Stimulated activated CD8-positive, alpha-beta memory T cell treated with anti-CD3 and anti-CD28 coated beads, Interleukin-15, amount 100 ng/mL, for 24 hours (primary cell): ENCODE measurements at regions not wholly inside any gene's neighbourhood (a gene's known extent, or its start where the extent isn't known, plus 50 kb on each side); places are given as distances from the start of the nearest gene placed in this dataset.
"Not testable (repeated sequence)": the region's sequence is repeated elsewhere in the genome, so short reads cannot be mapped to it uniquely, and the experiment has no call there.

Experiments used
- DNase-seq: peaks from one replicate; pipeline ENCODE4 v3.0.0-alpha.2; 2020; ENCODE audit warnings: low read depth

DNA sequence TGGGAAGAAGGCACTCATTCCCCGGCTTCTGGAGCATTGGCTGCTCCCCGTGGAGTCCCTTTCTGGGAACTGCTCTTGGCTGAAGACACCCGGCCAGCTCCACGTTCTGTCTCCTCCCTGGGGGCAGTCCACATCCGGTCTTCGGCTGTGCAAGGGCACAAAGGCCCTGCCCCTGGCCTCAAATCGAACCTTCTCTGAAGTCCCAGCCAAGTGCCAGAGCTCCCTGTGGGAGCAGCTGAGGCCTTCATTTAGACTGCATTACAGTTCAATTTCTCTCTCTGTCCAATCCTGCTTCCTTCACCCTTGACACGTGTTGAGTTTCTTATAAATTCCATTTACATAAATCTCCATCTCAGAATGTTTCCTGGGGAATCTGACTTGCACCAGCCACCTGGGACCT, 132.9 kb upstream of the POU3F1 start:
- DNase-seq = no peak

DNA sequence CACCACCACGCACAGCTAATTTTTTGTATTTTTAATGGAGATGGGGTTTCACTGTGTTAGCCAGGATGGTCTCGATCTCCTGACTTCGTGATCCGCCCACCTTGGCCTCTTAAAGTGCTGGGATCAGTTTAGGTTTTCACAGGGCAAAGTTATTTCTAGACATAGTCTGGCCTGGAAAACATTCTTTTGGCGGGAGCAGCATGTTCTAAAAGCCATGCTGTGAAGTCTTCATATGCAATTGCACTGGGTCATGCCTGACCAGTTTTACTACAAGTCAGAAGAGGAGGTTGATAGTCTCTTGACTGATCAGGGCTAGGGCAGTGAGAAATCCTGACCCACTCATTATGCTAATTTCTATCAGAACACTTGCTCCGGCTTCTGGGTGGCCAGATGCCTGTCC, 131.6 kb upstream of the POU3F1 start:
- DNase-seq = no peak

DNA sequence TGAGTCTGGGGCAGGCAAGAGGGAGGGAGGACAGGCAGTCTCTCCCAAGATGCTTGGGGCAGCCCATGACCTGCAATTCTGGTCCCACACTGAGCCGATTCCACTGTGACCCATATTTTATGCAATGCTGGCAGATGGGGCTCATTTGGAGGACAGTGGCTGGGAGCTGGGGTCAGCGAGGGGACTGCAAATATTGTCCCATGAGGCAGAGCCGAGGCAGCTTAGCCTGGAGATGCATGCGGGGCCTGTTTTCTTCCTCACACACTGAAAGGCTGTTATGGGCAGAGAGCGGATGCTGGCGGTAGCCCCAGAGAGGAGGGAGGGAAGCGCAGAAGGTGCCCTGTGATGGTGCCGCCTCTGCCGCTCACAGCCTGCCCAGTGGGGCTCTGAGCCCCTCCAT, 128.5 kb upstream of the POU3F1 start:
- no peak for DNase-seq

DNA sequence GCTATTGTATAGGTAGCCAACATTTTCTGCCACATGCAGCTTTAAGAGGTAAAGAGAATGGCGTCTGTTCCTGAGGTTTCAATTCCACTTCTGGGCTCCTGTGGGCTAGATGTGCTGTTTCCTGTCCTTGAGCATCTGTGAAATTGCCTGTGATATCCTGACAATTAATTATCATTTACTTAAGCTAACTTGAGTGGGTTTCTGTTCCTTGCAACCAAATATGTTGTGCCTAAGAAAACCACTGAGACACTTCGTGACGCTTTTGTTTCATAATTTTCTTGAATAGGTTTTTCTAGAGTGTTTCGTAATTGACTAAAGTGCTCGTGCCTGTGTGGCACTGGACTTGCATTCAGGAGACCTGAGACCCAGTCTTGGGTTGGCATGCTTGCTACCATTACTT, 127.3 kb upstream of the POU3F1 start:
- DNase-seq = no peak

DNA sequence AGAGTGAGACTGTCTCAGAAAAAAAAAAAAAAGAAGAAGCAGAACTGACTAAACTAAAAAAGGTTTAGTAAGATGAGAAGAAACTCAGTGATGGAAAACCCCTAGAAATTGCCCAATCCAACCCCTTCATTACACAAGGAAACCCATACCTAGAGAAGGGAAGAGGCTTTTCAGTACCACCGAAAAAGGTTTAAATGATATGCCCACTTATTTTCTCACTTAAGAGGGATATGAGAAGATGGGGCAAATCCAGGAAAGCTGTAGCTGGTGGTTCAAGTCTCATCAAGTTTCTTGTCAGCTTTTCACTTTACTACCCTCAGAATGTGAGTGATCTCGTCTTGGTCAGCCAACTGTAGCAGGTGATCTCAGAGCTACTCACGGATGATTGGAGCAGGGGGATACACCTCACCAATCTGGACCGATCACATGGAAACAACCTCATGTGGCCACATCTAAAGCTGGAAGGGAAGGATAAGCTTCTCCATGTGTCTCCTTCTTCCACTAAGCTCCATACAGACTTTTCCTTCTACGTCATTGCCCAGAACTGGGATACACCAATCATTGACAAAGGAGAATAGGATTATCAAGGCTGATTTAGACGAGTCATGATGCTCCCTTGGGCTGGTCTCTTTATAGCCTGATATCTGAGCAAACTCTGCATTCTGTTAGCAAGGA, 126.7 kb upstream of the POU3F1 start:
- DNase-seq = no peak

DNA sequence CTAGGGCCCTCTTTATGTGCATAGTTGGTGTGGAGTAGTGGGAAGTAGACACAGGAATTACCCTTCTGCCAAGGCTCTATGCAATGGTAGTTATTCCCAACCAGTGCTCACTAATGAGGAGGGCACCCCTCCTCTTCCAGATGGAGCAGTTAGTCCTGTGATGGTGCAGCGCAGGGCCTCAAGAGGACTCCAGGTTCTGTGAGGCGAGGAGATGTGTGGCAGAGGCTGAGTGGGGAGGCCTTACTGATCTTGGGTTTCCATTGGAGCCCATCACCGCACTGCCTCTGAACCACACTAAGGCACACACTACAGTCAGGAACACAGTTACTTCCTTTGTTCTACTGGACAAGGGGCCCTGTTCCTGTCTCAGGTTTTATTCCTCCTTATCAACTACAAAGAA, 122.5 kb upstream of the POU3F1 start:
- DNase-seq = no peak

DNA sequence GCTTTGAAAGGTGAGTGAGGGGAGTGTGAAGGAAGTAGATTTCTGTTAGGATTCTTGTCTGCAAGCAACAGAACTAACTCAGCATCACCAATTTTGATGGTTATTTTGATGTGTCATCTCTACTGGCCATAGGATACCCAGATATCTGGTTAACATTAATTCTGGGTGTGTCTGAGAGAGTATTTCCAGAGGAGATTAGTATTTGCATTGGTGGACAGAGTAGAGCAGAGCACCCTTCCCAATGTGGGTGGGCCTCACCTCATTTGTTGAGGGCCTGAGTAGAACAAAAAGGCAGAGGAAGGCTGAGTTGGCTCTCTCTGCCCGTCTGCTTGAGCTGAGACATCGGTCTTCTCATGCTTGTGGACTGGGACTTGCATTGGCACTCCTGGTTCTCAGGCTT, 121.8 kb upstream of the POU3F1 start:
- no peak for DNase-seq

DNA sequence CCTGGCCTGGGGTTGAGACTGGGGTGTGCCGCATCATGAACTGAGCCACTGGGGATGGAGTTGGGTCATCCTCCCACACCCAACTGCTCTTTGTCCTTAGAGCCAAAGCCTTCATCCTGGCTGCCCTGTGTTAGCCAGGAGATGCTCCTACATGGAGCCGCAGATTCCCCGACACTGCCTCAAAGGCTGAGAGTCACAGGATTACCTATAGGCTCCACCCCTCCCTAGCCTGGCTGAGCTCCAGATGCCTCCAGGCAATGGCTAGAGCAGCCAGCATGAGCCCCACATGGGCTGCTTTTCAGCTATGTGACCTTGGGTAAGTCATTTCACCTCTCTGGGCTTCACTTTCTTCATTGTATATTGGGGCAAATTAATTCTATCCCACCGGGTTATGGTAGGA, 119.9 kb upstream of the POU3F1 start:
- no peak for DNase-seq

DNA sequence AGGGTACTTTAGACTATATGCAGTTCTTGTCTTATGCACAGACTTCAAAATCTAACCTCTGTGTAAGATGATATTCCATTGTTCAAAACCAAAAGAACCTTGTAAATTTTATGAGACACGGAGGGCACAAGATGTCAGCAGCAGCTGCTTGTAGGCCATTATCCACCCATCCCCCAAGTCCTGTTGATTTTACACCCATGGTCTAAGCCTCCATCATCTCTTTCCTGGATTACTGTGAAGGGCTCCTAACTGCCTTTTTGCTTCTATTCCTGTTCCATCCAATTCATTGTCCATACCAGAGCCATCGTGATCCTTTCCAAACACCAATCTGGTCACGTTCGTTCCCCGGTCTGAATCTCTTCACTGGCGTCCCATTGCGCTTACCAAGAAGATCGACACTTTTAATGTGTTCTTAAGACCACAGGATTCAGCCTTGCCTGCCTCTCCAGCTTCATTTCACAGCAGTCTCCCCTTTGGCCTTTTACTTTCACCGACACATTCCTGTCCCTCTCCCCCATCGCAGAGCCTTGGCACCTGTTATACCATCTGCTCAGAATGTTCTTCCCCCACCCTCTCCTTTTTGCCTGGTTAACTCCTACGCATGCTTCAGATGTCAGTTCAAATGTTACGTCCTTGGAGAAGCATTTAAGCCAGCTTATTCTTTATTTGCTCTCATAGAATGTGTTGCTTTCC, 107.3 kb upstream of the POU3F1 start:
- DNase-seq = no peak

DNA sequence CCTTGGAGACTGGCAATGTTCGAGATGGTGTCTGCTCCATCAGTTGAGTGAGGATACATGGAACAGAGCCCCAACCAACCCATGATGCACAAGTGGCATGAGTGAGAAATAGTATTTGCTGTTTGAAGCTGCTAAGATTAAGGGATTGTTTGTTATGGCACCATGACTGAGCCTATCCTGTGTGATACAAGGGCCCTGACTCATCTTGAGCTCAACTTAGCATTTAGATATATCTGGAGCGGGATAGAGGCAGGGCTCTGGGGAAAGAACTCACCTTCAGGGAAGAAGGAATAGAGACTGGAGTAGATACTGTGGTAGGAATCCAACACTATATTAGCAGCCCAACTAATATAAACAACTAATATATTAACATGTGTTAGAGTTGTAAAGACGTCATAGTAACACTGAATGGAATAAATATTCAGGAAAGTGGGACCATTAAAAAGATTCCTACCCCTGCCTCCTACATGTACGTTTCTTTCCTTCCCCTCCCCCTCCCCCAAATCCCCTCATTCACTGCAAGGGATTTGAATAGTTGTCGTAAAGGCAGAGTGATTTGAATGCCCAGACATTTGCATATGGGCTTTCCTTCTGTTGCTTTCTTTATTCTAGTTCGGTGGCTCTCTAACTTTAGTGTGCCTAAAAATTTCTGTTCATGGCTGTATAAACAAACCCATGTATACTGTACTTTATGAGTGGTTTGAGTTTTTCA, 106.6 kb upstream of the POU3F1 start:
- DNase-seq = no peak

DNA sequence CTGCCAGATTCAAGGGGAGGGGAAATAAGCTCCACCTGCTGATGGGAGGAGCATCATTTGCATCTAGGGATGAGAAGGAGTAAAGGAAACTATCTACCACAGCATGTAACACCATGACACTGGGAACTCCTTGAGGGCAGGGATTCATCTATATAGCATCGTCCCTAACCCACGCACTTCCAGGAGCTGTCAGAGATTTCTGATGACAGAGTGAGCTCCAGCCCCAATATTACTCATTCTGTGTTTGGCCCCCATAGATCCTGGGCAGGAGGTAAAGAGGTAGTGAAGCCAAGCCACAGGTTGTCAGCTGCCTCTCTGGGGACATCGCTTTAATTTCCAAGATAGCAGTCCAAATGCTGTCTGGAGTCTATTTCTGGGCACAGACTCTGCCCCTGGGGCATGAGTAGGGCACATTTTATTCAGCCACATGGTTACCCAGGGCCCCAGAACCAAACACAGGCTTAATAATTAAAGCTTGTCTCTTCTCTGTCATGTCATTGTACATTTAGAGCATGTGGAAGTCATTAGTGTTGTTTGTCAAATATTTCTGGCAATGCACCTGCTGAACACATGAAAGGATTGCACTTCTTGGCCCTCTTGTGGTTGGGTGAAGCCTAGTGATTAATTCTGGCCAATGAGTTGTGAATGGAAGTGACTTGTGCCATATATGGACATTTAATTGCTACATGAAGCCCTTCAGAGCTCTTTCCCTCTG, 105.9 kb upstream of the POU3F1 start:
- no peak for DNase-seq

DNA sequence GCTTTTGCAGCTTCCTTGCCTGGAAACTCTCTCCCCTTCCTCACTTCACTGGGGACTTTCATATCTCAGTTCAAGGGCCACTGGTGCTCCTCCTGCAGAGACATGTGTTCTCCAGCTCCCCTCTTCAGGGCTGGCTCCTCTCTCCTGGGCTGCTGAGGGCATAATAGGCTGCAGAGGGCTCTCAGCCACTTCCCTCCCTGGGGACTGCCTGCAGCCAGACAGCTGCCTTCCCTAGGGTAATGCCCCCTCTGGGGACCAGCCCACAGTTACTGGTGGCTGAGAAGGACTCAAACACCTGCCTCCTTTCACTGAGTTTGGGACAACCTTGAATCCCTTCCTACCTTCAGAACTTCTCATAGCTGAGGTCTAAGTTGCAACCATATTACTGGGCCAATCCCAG, 104.8 kb upstream of the POU3F1 start:
- DNase-seq = no peak

DNA sequence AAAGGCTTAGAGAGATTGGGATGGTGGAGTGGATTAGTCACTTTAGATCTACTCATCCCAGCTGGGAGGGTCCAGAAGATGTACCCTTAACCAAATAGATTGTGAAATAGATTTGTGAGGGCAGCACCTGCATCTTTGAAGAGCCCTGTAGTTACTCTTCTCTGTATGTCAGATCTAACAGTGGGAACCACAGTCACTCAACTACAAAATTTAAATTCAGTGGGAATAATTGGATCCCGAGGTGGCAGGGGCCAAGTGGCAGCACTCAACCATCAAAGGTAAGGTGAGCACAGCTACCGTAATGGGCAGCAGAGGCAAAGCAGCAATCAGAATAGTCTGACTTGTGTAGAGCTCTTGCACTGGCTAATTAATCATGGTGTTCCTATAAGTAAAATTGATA, 99.5 kb upstream of the POU3F1 start:
- not testable (repeated sequence) for DNase-seq

DNA sequence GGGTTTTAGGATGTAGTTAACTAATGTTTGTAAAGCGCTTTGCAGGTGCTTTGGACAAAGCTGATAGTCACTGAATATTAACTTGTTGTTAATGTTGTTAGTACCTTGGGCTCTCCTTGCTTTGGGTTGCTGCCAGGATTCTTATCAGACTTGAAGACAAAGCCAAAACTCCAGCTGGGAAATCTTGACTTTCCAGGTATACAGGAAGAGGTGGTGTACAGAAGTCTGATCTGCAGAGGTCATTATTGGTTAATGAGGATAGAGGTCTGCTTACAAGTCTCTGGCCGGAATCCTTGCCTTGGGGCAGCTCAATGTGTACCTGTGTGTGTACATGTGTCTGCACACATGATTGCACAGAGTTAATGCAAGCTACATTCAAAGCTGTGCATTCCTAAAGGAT, 96.0 kb upstream of the POU3F1 start:
- DNase-seq = no peak

DNA sequence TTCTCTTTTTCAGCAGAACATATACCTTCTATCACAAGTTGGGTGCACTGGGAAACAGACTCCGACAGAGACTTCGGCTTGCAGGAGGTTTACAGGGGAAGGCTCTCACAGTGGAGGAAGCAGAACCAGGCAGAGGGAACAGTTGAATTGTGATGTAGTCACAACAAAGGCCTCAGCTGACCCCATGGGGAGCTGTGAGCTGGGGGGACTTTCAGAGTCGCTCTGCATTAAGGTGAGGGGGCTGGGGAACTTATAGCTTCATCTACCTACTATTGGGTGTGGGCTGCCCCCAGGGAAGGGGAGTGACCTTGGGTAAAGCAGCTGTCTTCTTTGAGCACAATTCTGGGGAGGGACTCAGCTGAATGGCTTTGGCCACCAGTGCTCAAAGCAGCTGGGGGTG, 94.9 kb upstream of the POU3F1 start:
- DNase-seq = no peak

DNA sequence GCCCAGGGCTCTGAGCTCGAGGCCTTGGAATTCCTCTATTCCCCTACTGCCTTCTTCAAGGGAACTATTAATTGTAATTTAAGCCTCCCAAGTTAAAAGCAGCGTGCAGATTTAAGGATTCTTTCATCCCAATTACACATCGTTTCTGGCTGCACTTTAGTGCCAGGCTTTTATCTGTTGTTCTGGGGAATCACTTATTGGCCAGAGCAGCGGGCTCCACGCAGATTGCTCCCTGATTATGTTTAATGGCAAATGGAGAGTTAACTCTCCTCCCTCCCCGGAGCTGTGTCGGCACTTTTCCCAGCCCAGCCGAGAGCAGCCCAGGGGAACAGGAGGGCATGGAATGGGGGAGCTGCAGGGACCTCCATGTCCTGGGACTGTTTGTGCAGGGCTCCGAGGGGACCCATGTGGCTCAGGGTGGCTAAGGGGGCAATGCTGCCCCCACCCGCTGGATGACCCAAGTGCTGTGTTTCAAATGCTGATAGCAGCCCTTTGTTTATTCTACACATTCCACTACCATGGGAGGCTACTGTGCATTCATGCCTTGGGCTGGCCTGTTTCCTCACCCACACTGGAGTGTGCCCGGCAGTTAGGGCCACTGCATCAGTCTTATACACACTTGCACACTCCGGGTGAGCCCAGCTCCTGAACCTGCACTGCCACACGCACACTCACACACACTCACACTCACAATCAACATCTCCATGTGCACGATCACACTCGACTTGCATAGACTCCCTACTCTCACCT, 93.3 kb upstream of the POU3F1 start:
- no peak for DNase-seq

DNA sequence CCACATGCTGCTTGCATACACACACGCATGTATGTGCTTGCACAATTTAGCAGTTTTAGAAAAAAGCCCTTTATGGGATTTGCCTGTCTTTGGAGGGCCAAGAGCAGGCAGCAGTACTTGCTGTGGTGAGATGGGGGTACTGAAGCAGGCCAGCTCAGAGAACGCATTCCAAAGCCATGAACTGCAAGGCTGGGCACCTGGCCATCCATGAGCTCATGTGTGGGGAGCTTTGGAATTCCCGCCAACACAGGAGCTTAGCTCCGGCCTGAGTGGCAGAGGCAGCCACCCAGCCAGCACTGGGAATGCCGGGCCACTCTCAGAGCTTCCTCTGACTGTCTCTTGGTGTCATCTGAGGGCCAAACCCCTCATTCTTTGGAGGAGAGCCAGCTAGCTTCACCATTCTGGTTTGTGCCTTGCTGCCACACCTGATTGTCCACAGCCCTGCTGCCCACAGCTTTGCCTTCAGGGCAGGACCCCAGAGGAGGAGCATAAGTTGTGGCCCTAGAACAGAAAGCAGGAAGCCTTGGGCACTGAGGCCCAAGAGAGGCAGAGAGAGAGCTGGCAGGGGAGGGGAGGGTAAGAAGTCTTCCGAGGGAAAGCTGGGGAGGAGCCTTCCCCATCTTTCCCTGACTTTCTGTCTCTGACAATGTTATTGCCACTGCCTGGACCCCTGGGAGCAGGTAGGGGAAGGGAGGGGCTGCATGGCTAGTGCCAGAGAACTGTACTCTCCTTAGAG, 92.1 kb upstream of the POU3F1 start:
- no peak for DNase-seq

DNA sequence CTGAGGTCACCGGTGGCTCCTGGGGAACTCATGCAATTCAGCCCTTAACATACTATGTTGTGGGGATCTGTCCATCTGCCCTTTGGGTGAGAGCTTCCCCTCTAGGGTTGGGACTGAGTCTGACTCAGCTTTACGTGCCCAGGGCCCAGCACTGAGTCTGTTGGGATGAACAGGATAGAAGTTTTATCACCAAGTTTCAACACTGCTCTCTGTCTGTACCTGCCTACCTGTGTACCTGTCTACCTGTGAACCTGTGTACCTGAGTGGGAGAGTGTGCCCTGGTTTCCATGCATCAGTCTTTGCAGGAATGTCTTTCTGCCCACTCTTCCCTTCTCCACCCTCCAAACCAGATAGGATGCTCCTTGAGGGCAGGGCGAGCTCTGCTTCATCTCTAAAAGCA, 90.6 kb upstream of the POU3F1 start:
- no peak for DNase-seq

DNA sequence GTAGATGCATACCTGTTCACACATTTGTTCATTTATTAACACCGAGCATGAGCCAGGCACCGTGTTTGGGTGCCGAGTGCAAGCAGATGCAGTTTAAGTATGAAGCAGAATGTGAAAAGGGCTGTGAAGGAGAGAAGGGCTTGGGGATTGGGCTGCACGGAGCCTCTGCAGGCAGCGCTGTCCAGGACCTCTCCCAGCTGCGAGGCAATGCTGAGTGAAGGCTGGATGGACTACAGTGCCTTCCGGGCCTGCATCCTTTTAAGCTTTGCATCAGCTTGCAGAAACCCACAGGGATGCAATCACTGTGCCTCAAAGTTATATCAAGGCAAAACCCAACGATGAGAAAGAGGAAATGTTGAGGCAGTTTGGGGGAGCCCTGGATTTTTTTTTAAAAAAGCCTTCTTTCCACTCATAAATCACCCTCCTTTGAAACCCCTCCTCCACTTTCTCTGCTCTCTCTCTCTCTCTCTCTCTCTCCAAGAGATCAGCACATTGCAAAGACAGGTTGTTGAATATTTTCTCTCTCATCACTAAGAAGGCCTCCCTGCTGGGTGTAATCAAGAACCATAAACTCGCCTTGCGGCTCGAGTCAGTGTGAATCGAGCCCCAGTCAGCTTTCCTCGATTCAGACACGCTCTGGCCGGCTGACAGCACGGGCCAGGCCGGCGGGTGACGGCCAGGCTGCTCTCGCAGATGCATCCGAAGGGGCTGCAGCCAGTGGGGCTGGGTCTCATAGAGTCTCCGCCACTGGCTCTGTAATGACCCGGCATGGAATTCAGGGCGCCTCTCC, 89.2 kb upstream of the POU3F1 start:
- no peak for DNase-seq

DNA sequence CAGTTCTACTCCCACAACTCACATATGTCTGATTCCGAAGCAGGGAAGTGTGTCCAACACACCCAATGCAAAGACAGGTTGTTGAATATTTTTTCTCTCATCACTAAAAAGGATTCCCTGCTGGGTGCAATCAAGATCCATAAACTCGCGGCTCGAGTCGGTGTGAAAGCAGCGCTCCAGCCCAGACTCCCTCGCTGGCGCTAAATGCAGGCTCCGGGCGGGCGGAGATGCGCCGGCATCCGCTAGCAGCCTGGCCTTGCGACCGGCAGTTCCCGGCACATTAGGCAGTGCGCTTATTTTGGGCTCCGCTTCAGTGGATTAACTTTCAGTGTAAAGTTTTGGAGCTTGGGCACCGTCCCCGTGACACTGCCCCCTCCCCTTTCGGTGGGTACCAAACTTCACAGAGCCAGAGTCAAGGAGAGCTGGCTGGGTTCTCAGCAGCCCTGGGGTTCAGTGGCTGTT, 87.7 kb upstream of the POU3F1 start:
- no peak for DNase-seq
